ENCODE measurements at regions not wholly inside any gene's neighbourhood (a gene's known extent, or its start where the extent isn't known, plus 50 kb on each side); places are given as distances from the start of the nearest gene placed in this dataset.

GRCh38 chr20:21820688-21821087 lies 115.2 kb downstream of the PAX1 start:
- TF ChIP-seq CTCF (IDR thresholded peaks at IDR 0.05) = no peak
- TF ChIP-seq POLR2A (IDR thresholded peaks at IDR 0.05) = no peak
- no peak overlapping the region for H3K4me3 ChIP-seq
- no peaks in the 10 kb centered on the region for H3K27me3 ChIP-seq
- no peaks in the 10 kb centered on the region for H3K36me3 ChIP-seq (replicated peaks in 1 of 2; ENCODE audit: insufficient read depth in 1 of 2, low read depth in 2 of 2)
- no peaks in the 10 kb centered on the region for H3K9me3 ChIP-seq
- no peak for ATAC-seq
- DNase-seq = no peak
- no peaks in the 10 kb centered on the region for H3K4me1 ChIP-seq
- intact Hi-C loops (cut with DNase I) = no loop called here
- WGBS, 2 donors = 28 to 30% methylated on average over 6 of the region's 6 CpGs
- no peak overlapping the region for H3K27ac ChIP-seq

- ATAC-seq = no peak
- H3K9me3 ChIP-seq = no peaks in the 10 kb centered on the region
- no peak overlapping the region for H3K4me3 ChIP-seq
- H3K36me3 ChIP-seq (replicated peaks in 1 of 2; ENCODE audit: insufficient read depth in 1 of 2, low read depth in 2 of 2) = no peaks in the 10 kb centered on the region
- WGBS, 2 donors = 38 to 41% methylated on average over 1 of the region's 1 CpG
- no peaks in the 10 kb centered on the region for H3K27me3 ChIP-seq
- intact Hi-C loops (cut with DNase I) = no loop called here
- TF ChIP-seq CTCF (IDR thresholded peaks at IDR 0.05) (no peak), POLR2A (IDR thresholded peaks at IDR 0.05) (no peak)
- no peak overlapping the region for H3K27ac ChIP-seq
- no peaks in the 10 kb centered on the region for H3K4me1 ChIP-seq
- no peak for DNase-seq
Measured at GRCh38 chr20:21820045-21820444, 114.6 kb downstream of the PAX1 start.

- intact Hi-C loops (cut with DNase I) = no loop called here
- Histone ChIP-seq H3K27me3 (no peaks in the 10 kb centered on the region), H3K27ac (no peak overlapping the region), H3K4me3 (no peak overlapping the region), H3K36me3 (replicated peaks in 1 of 2; ENCODE audit: insufficient read depth in 1 of 2, low read depth in 2 of 2) (no peaks in the 10 kb centered on the region), H3K9me3 (no peaks in the 10 kb centered on the region), H3K4me1 (no peaks in the 10 kb centered on the region)
- ATAC-seq (no peak), DNase-seq (no peak)
- TF ChIP-seq CTCF (IDR thresholded peaks at IDR 0.05) (no peak), POLR2A (IDR thresholded peaks at IDR 0.05) (no peak)
- 44 to 78% methylated on average over 1 of the region's 1 CpG for WGBS, 2 donors
Measured at GRCh38 chr20:21812379-21812778, 106.9 kb downstream of the PAX1 start.

GRCh38 chr20:21809961-21810523 lies 104.6 kb downstream of the PAX1 start:
- Histone ChIP-seq H3K4me3 (no peak overlapping the region), H3K27ac (no peak overlapping the region), H3K4me1 (no peaks in the 10 kb centered on the region), H3K36me3 (replicated peaks in 1 of 2; ENCODE audit: insufficient read depth in 1 of 2, low read depth in 2 of 2) (no peaks in the 10 kb centered on the region), H3K9me3 (no peaks in the 10 kb centered on the region), H3K27me3 (no peaks in the 10 kb centered on the region)
- intact Hi-C loops (cut with DNase I) = no loop called here
- WGBS, 2 donors = 77 to 80% methylated on average over 18 of the region's 18 CpGs
- no peak for TF ChIP-seq CTCF (IDR thresholded peaks at IDR 0.05)
- TF ChIP-seq POLR2A (IDR thresholded peaks at IDR 0.05) = no peak
- DNase-seq = no peak
- ATAC-seq = no peak

- Histone ChIP-seq H3K4me3 (no peak overlapping the region), H3K36me3 (replicated peaks in 1 of 2; ENCODE audit: insufficient read depth in 1 of 2, low read depth in 2 of 2) (no peaks in the 10 kb centered on the region), H3K27ac (no peak overlapping the region), H3K9me3 (no peaks in the 10 kb centered on the region), H3K27me3 (no peaks in the 10 kb centered on the region), H3K4me1 (no peaks in the 10 kb centered on the region)
- intact Hi-C loops (cut with DNase I) = no loop called here
- DNase-seq (peak; percentile 38 to 66 (median 46)), ATAC-seq (no peak)
- peak; percentile 40 to 80 (median 61) for TF ChIP-seq CTCF (IDR thresholded peaks at IDR 0.05)
- no peak for TF ChIP-seq POLR2A (IDR thresholded peaks at IDR 0.05)
- WGBS, 2 donors = 39 to 44% methylated on average over 18 to 31 of the region's 31 CpGs
Measured at GRCh38 chr20:21808863-21809664, 103.6 kb downstream of the PAX1 start.

Data from body of pancreas (tissue), 4 donors.